HG03378 (cell line): ENCODE measurements at regions not wholly inside any gene's neighbourhood (a gene's known extent, or its start where the extent isn't known, plus 50 kb on each side); places are given as distances from the start of the nearest gene placed in this dataset.
"Not testable (repeated sequence)": the region's sequence is repeated elsewhere in the genome, so short reads cannot be mapped to it uniquely, and the experiment has no call there.

Experiments
- ATAC-seq: cut with Tn5 transposase; IDR thresholded peaks from one replicate; pipeline ENCODE4 v1.9.1; 2021; ENCODE audit warnings: mild to moderate bottlenecking, moderate library complexity; ENCODE audit not compliant: unreplicated experiment

DNA sequence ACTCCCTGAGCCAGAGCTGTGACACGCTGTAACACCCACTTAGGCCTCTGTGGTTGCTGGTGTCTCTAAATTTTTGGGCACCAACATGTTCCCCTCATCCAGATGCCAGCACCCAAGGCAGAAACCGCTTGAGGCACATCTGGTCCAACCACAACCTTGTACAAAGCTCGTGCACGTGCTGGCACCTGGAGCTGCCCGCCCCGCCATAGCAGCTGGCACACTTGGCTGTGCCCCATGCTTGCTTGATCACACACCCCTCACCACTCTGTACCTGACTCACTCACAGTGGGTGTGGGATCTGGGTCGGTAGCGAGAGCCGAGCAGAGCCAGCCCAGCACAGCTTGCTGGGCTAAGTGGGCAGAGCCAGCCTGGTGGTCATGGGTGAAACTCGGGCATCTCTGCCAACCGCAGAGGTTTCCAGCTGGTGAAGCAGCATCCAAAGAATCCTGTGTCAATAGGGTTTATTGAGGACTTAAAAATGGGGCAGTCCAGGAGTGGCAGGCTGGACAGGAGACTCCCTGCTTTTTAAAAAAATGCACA, 1210.4 kb downstream of the TYW1 start:
- no peak for ATAC-seq

DNA sequence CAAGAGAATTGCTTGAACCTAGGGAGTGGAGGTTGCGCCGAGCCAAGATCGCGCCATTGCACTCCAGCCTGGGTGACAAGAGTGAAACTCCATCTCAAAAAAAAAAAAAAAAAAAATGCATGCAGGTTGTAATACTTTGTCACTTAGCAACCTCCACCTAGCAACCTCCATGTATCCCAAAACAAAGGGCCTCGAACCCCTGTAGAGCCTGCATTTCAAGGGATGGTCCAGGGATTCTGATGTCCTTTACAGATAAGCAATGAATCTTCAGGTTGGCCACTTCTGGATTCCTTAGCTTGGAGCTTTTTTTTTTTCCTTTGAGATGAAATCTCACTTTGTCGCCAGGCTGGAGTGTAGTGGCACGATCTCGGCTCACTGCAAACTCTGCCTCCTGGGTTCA, 1211.0 kb downstream of the TYW1 start:
- no peak for ATAC-seq

DNA sequence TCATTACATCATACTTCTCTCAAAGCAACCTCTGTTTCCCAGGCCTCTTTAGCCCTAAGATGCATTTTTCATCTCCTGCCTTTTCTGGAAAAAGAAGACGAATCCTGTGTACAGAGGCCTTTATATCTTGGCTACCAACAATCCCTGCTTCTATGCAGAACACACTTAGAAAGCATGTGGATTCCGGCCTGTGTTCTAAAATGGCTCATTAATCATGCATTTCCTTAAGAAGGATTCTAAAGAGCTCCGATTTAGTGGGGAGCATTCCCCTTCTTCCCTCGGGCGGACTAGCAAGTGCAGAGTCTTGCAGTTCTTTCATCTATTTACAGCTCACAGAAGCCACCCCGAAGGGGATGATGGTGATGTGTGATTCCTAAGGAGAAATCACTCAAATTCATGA, 1212.9 kb downstream of the TYW1 start:
- no peak for ATAC-seq

DNA sequence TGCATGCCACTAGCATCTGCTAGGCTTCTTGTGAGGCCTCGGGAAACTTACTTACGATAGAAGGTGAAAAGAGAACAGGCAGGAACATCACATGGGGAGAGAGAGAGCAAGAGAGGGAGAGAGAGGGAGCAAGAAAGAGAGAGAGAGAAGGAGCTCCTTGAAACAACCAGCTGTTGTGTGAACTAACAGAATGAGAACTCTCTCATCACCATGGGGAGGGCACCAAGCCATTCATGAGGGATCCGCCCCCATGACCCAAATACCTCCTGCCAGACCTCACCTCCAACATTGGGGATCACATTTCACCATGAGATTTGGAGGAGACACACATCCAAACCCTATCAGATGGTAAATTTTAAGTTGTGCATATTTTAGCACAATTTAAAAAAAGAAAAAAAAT, 1217.2 kb downstream of the TYW1 start:
- no peak for ATAC-seq

DNA sequence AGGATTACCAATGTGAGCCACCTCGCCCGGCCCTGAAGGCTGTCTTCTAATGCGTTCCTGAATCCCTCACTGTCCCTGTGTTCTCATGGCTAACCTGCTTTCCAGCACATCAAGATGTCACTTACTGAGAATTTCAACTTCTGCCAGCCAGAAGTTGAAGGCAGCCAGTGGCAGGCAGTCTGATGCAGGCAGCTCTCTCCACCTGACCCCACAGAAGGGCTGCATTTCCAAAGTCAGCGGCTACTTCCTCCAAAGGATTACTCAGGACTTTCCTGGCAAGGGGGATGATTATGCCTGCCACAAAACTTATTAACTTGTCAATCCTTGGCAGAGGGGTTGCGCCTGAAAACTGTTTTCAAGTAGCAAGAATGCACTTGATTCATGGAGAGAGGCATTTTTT, 1219.4 kb downstream of the TYW1 start:
- ATAC-seq: no peak

DNA sequence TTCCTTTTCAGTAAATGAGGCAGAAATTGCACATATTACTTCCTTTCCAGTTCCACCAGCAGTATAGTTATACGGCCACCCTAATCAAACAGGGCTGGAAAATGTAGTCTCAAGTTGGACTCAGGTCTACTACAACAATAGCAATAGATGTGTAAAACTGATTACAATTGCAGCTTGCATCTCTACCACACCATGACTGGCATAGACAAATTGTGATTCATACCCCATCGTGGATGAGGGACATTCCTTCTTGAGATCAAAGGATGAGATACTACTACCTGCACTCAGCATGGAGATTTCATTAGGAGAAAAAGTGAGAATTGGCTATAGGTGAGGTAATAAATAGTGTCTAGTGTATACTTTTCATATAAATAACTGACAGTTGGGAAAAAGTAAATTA, 1220.8 kb downstream of the TYW1 start:
- ATAC-seq: no peak

DNA sequence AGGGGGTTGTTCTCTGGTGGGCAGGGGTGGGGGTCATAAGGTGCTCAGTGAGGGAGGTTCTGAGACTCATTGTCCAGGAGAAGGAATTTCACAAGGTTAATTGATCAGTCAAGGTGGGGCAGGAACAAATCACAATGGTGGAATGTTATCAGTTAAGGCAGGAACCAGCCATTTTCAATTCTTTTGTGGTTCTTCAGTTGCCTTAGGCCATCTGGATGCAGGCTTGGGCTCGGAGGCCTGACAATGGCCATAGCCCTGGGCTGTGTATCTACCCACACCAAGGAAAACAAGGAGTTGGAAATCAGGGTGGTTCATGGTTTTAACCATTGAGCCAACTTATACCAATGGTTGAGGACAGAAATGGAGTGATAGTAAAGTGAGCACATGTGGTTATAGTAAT, 1221.8 kb downstream of the TYW1 start:
- ATAC-seq: no peak

DNA sequence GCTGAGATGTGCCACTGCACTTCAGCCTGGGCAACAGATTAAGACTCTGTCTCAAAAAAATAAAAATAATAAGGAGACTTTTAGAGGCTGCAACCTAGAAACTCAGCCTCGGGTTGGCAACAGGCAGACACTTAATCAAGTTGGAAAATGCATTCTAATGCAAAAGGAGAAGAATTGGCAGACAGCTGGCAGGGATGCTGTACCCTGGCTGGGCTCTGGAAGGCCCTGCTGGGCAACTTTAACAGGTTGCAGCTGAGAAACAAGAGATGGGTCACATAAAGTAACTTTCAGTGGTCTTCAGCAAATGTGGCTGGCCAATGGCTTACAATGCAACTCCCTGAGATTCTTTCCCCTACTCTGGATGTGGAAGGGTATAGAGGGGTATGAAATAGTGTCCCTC, 1225.7 kb downstream of the TYW1 start:
- no peak for ATAC-seq

DNA sequence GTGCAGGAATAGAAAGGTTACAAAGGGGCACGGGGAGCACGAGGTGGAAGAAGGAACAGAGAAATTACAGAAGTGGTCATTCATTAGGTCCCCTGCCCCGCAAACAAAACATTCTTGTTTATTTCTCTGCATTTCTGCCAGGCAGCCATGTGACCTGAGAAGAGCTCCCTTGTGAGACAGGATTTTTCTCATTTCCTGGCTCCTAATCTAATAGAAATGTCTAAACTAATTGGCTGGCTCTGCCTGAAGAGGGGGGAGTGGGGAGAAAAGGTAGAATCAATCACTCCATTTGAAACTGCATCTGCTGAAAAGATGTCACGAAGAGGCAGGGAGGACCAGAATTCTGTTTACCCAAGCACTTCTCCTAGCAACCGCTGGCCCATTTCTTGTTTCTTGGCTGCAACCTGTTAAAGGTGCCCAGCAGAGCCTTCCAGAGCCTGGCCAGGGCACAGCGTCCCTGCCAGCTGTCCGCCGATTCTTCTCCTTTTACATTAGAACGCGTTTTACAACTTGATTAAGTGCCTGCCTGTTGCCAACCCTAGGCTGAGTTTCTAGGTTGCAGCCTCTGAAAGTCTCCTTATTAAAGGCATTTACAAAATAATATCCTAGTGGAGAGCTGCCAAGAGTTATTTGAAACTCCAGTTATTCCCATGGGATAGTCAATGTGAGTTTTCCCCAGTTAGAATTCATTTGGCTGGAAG, 1227.6 kb downstream of the TYW1 start:
- no peak for ATAC-seq

DNA sequence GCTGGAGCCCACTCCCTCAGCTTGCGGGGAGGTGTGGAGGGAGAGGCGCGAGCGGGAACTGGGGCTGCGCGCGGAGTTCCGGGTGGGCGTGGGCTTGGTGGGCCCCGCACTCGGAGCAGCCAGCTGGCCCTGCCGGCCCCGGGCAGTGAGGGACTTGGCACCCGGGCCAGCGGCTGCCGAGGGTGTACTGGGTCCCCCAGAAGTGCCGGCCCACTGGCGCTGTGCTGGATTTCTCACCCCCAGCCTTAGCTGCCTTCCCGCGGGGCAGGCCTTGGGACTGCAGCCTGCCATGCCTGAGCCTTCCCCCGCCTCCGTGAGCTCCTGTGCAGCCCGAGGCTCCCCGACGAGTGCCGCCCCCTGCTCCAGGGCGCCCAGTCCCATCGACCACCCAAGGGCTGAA, 1234.4 kb downstream of the TYW1 start:
- ATAC-seq: not testable (repeated sequence)

DNA sequence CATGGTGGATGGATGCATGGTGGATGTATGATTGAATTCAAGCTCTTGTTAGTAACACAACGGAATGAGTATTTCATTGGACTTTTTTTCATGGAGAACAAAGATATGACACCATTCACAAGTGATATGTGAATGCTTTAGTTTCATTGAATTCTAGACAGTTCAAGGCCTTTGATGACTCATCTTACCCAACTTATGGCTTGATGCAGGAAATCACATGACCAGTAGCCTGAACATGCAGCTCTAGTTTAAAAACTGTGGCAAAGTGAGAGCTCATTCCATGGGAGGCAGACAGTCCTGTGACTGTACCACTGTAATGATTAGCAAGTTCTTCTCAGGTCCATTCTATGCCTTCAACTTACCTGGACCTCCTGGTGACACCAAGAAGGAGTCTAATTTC, 1239.3 kb downstream of the TYW1 start:
- no peak for ATAC-seq

DNA sequence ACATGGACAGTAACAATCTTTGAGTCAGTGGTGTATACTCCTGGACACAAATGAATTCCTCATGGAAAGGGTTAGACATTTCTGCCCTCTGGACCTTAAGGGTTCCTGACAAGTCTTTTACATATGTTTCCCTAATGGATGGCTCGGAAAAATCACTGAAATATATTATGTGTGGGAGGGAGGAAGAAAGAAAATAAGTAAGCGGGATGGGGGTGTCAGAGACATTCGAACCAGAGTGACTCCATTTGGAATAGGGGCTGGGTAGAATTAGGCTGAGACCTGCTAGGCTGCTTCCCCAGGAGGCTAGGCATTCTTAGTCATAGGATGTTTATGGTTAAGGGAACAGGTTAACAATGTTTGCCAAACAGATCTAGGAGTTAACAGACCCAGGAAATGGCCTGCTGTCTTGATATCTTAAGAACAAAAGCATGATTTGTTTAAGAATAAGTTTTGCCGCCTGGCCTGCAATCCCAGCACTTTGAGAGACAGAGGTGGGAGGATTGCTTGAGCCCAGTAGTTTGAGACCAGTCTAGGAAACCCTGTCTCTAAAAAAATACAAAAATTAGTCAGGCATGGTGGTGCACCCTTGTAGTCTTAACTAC, 1241.7 kb downstream of the TYW1 start:
- ATAC-seq: no peak

DNA sequence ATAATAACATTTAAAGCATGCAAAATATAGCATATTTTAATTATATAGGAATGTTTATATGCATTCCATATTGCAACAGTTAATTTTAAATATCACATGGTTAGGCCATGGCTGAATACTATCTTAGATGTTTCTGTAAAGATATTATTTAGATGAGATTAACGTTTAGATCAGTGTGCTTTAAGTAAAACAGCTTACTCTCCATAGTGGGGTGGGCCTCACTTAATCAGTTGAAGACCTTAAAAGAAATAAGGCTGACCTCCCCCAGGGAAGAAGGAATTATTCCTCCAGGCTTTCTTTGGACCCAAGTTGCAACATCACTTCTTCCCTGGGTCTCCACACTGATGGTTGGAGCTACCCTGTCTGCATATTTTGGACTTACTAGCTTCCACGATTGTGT, 1246.5 kb downstream of the TYW1 start:
- no peak for ATAC-seq

DNA sequence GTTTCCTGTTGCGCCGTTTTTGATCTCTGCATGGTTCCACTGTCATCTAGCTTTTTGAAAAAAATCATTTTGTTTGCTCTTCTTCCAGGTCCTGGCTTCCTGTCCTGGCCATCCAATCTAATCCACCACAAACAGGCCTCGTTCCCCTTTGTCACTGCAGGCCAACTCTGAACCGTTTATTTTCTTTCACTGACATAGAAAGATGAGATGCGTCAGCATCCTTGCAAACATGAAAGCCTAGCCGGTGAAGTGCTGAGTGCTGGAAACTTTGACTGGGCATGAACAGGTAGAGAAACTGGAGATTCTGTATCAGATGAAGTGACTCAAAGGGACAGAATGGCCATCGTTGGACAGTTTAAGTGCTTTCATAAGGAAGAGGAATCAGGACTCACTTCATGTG, 1247.8 kb downstream of the TYW1 start:
- ATAC-seq: no peak

DNA sequence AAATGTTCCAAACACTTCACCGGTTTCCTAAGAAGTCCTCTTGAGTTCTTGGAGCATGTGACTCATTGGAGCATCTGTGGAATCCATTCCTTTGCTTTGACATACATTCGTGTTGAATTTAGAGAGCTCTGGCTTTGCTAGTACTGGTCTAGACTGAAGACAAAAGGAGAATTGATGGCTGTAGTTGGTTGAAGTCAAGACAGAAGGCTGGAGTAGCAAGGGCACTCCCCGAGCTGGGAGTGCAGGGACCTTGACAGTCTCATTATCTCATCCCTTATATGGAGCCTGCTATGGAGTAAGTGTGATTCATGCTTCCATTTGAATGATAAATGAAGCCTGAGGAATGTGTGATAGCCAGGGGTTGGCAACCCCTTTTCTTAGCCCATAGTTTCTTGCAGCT, 1249.1 kb downstream of the TYW1 start:
- no peak for ATAC-seq

DNA sequence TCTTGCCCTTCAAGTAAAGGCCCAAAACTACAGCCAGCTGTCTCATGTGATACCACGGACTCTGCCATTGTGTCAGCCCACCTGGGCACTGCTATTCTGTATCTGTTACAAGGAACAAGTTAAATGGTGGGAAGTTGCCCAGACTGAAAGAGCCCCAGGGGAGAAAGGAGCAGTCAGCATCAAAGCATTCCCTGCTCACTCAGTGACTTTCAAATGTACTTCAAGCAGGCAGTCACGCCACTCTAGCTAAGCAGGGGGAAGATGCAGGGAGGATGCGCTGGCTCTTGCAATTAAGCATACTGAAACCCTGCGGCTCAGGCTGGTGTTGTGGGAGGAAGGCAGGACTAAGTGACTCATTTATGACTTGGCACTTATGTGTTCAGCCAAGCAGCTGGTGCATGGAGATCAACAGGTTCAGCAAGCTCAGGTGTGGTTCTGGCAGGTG, 1249.6 kb downstream of the TYW1 start:
- no peak for ATAC-seq

DNA sequence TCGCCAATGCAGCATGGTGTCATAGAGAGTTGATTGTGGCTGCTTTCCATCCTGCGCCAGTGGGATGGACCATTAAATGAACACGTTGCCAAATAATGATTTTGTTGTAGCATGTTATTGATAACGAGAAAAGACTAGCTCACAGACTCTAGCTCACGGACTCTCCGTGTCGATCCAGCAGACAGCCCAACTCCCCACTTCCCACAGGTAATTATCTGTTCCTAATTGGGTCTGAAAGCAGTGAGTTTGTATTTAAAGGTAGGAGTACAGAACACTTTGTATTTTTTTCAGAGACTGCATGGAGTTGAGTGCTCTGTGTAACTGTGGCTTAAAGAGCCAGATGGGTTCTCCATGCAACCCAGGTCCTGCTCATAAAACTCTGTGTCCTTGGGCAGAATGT, 1250.5 kb downstream of the TYW1 start:
- ATAC-seq: no peak

DNA sequence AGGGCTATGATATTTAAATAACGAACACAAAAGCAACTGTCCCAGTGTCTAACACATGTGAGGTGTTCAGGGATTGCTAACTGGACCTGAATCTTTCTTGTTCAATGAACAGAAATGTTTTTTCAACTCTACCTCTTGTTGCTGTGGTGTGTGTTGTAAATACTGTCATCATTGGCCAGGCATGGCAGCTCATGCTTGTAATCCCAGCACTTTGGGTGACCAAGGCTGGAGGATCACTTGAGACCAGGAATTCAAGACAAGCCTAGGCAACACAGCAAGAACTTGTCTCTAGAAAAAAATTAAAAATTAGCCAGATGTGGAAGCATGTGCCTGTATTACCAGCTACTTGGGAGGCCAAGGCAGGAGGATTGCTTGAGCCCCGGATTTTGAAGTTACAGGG, 1250.9 kb downstream of the TYW1 start:
- ATAC-seq: no peak

DNA sequence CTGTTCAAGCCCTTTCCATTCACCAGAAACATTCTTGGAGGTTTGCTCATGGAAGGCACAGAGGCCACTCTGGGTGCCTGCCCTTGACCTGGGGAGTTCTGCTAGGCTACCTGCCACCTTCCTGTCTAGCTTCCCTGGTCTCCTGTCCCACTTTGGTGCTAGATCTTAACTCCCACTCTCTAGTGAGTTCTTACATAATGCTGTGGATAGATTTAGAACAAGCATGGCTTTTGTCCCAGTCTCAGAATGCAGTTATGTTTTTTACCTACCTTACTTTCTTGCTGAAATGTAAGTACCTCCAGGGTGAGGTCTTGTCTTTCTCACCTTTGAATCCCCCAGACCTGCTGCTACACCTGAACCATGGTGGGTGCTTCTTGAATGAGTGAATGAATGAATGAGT, 1252.3 kb downstream of the TYW1 start:
- no peak for ATAC-seq

DNA sequence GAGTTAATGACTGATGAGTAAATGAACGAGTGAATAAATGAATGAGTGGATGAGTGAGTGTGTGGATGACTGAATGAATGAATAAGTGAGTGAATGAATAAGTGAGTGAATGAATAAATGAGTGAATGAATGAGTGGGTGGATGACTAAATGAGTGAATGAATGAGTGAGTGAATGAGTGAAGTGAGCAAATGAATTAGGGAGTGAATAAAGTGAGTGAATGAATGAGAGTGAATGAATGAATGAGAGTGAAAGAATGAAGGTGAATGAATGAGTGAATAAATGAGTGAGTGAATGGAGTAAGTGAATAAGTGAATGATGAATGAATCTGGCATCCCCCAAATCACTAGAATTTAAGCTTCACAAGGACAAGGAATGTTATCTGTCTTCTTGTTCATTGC, 1253.0 kb downstream of the TYW1 start:
- no peak for ATAC-seq

DNA sequence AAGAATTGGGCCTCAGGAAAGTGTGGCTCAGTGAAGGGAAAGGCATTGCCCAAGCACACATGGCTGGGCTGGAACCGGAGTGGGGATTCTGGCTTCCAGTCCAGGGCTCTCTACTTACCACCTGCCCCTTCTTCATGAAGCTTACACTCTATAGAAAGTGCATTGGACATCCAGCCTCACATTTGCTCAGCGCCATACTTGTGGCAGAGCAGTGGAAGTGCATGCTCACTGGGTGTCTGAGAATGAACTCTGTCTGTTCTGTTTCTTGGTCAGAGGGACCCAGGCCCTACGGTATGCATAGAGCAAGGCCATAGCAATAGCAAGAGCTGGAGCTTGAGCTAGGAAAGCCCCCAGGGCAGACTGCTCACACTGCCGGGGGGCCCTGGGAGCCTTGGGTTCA, 1253.5 kb downstream of the TYW1 start:
- no peak for ATAC-seq

DNA sequence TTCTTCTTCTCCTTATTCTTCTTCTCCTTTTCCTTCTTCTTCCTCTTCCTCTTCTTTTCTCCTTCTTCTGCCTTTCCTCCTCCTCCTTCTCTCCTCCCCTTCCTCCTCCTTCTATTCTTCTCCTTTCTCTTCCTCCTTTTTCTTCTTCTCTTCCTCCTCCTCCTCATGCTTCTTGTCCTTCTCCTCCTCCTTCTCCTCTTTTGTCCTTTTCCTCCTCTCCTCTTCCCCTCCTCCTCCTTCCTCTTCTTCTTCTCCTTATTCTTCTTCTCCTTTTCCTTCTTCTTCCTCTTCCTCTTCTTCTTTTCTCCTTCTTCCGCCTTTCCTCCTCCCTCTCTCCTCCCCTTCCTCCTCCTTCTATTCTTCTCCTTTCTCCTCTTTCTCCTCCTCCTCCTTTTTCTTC, 1258.2 kb downstream of the TYW1 start:
- ATAC-seq: not testable (repeated sequence)

DNA sequence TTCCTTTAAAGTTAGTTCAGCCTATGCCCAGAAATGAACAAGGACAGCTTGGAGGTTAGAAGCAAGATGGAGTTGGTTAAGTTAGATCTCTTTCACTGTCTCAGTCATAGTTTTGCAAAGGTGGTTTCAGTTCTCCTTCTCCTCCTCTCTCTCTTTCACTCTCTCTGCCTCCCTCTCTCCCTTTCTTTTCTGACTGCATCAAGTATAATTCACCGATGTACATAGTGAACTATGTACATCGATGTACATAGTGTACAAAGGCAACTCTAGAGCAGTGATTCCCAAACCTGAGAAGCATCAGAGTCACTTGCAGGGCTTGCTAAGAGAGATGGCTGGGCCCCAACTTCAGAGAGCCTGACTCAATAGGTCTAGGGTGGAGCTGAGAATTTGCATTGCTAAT, 1259.7 kb downstream of the TYW1 start:
- ATAC-seq: no peak
